Common myeloid progenitor, CD34-positive (primary cell): ENCODE measurements at regions not wholly inside any gene's neighbourhood (a gene's known extent, or its start where the extent isn't known, plus 50 kb on each side); places are given as distances from the start of the nearest gene placed in this dataset.
"Not testable (repeated sequence)": the region's sequence is repeated elsewhere in the genome, so short reads cannot be mapped to it uniquely, and the experiment has no call there.

Experiments
- CTCF ChIA-PET: fragments of 350-600 bp; sonication (Branson Sonifier 250); formaldehyde crosslinking; loops from one replicate; lab custom pipeline; 2021; ENCODE audit warnings: antibody characterized with exemption; lab: Charles Lee
- POLR2A ChIA-PET: fragments of 350-600 bp; sonication (Branson Sonifier 250); formaldehyde crosslinking; loops from one replicate; lab custom pipeline; 2021; ENCODE audit warnings: antibody characterized with exemption; lab: Charles Lee
- DNase-seq, 3 donors: peaks; one replicate each; pipeline versions ENCODE4 v3.0.0 to v3.0.0-alpha.2; 2013
- H3K27ac ChIP-seq, 2 experiments: 1 replicate in 1 of 2; 2 replicates in 1 of 2; pipeline ENCODE4 v1.7.0; 2013; ENCODE audit warnings: inconsistent platforms in 2 of 2, low read length in 2 of 2, mild to moderate bottlenecking in 2 of 2, low read depth in 1 of 2, moderate library complexity in 1 of 2; ENCODE audit not compliant: severe bottlenecking in 2 of 2, insufficient read depth in 1 of 2, poor library complexity in 1 of 2
- H3K27me3 ChIP-seq, 5 experiments: replicated peaks in 2 of 5; 1 replicate in 3 of 5; 2 replicates in 2 of 5; pipeline versions ENCODE4 v1.6.1 to v1.7.0; 2013; ENCODE audit warnings: low read length in 4 of 5, mild to moderate bottlenecking in 2 of 5, moderate library complexity in 2 of 5, inconsistent platforms in 1 of 5; ENCODE audit not compliant: insufficient read depth in 5 of 5, control insufficient read depth in 4 of 5
- H3K36me3 ChIP-seq, 4 experiments: 1 replicate in 2 of 4; 2 replicates in 2 of 4; pipeline versions ENCODE4 v1.6.1 to v1.7.0; 2013; ENCODE audit warnings: low read length in 3 of 4, control low read depth in 1 of 4, mild to moderate bottlenecking in 1 of 4; ENCODE audit not compliant: control insufficient read depth in 4 of 4, insufficient read depth in 4 of 4
- H3K4me1 ChIP-seq, 4 experiments: 1 replicate in 3 of 4; 2 replicates in 1 of 4; pipeline versions ENCODE4 v1.6.1 to v1.7.1; 2013; ENCODE audit warnings: low read length in 3 of 4, mild to moderate bottlenecking in 3 of 4, control low read depth in 1 of 4, inconsistent platforms in 1 of 4, moderate library complexity in 1 of 4; ENCODE audit not compliant: control insufficient read depth in 4 of 4, insufficient read depth in 4 of 4; ENCODE audit errors: control extremely low read depth in 1 of 4
- H3K4me3 ChIP-seq, 7 experiments: 1 replicate in 4 of 7; 2 replicates in 3 of 7; pipeline versions ENCODE4 v1.5.1 to v1.7.0; 2013; ENCODE audit warnings: mild to moderate bottlenecking in 7 of 7, low read length in 6 of 7, moderate library complexity in 6 of 7, inconsistent platforms in 2 of 7, low read depth in 2 of 7, control low read depth in 1 of 7; ENCODE audit not compliant: insufficient read depth in 4 of 7, control insufficient read depth in 1 of 7; ENCODE audit errors: extremely low read depth in 1 of 7
- H3K9me3 ChIP-seq, 5 experiments: 1 replicate in 4 of 5; 2 replicates in 1 of 5; pipeline versions ENCODE4 v1.6.1 to v1.7.1; 2013; ENCODE audit warnings: low read length in 4 of 5, mild to moderate bottlenecking in 2 of 5, inconsistent platforms in 1 of 5, low read depth in 1 of 5, moderate library complexity in 1 of 5; ENCODE audit not compliant: control insufficient read depth in 4 of 5, insufficient read depth in 2 of 5; ENCODE audit errors: control extremely low read depth in 1 of 5
- WGBS: methylation state at CpG from one replicate; pipeline ENCODE4 v1.1.5; 2013; ENCODE audit not compliant: insufficient coverage; 5-methylcytosine and 5-hydroxymethylcytosine counted together

GRCh38 chr2:89957236-89957635 lies 1265.8 kb downstream of the RPIA start:
- H3K9me3 ChIP-seq, H3K4me3 ChIP-seq, H3K36me3 ChIP-seq, H3K4me1 ChIP-seq, POLR2A ChIA-PET, H3K27ac ChIP-seq, CTCF ChIA-PET, H3K27me3 ChIP-seq: not testable (repeated sequence)
- 75% methylated on average over 2 of the region's 3 CpGs for WGBS
- DNase-seq: peak; percentile 15 to 50 (median 39)

GRCh38 chr2:89959729-89960378 lies 1268.4 kb downstream of the RPIA start:
- not testable (repeated sequence) for DNase-seq

GRCh38 chr2:89960570-89960969 lies 1269.1 kb downstream of the RPIA start:
- H3K4me1 ChIP-seq, H3K4me3 ChIP-seq, H3K36me3 ChIP-seq, H3K27ac ChIP-seq, POLR2A ChIA-PET, CTCF ChIA-PET, H3K27me3 ChIP-seq, H3K9me3 ChIP-seq, DNase-seq: not testable (repeated sequence)
- WGBS: no CpG with 5 or more reads among the region's 2 CpGs

More at GRCh38 chr2:89959729-89960378, 1268.4 kb downstream of the RPIA start:
- H3K27ac ChIP-seq, CTCF ChIA-PET, H3K27me3 ChIP-seq, H3K4me3 ChIP-seq, POLR2A ChIA-PET, H3K4me1 ChIP-seq, H3K9me3 ChIP-seq, H3K36me3 ChIP-seq: not testable (repeated sequence)
- WGBS: no CpG with 5 or more reads among the region's 3 CpGs

- H3K4me3 ChIP-seq, DNase-seq, POLR2A ChIA-PET, CTCF ChIA-PET, H3K36me3 ChIP-seq, H3K9me3 ChIP-seq, H3K27me3 ChIP-seq, H3K27ac ChIP-seq, H3K4me1 ChIP-seq: not testable (repeated sequence)
- WGBS: 27% methylated on average over 3 of the region's 3 CpGs
Measured at GRCh38 chr2:89968567-89968966, 1277.1 kb downstream of the RPIA start.

GRCh38 chr2:89969190-89969589 lies 1277.7 kb downstream of the RPIA start:
- H3K36me3 ChIP-seq, H3K27me3 ChIP-seq, POLR2A ChIA-PET, H3K27ac ChIP-seq, H3K4me3 ChIP-seq, H3K4me1 ChIP-seq, H3K9me3 ChIP-seq, CTCF ChIA-PET: not testable (repeated sequence)
- 100% methylated on average over 1 of the region's 4 CpGs for WGBS
- peak in 2 of 3 donors; percentile 29 to 61 for DNase-seq

- H3K36me3 ChIP-seq, H3K9me3 ChIP-seq, H3K4me1 ChIP-seq, POLR2A ChIA-PET, H3K4me3 ChIP-seq, CTCF ChIA-PET, H3K27me3 ChIP-seq, H3K27ac ChIP-seq: not testable (repeated sequence)
- 94% methylated on average over 2 of the region's 3 CpGs for WGBS
- DNase-seq: peak in 1 of 3 donors; percentile 4
Measured at GRCh38 chr2:89973849-89974248, 1282.4 kb downstream of the RPIA start.

GRCh38 chr2:89979826-89980537 lies 1288.5 kb downstream of the RPIA start:
- 0% methylated on average over 1 of the region's 2 CpGs for WGBS
- CTCF ChIA-PET, H3K4me1 ChIP-seq, H3K9me3 ChIP-seq, H3K27me3 ChIP-seq, DNase-seq, POLR2A ChIA-PET, H3K27ac ChIP-seq, H3K4me3 ChIP-seq, H3K36me3 ChIP-seq: not testable (repeated sequence)
